HL-60 (cell line): ENCODE measurements at regions not wholly inside any gene's neighbourhood (a gene's known extent, or its start where the extent isn't known, plus 50 kb on each side); places are given as distances from the start of the nearest gene placed in this dataset.

Experiments used
- DNase-seq, 2 experiments: peaks; one replicate each; pipeline ENCODE4 v3.0.0-alpha.2; 2010 to 2020; ENCODE audit warnings: low read depth in 1 of 2, low spot score in 1 of 2
- H3K27ac ChIP-seq: fragments of 250-450 bp; sonication (Bioruptor Pico); replicated peaks from 2 replicates; pipeline ENCODE4 v1.5.1; 2020; ENCODE audit warnings: mild to moderate bottlenecking, moderate library complexity
- H3K27me3 ChIP-seq: fragments of 250-450 bp; sonication (Bioruptor Pico); 2 replicates; pipeline ENCODE4 v1.5.1; 2021; ENCODE audit warnings: mild to moderate bottlenecking, moderate library complexity; ENCODE audit not compliant: insufficient read depth, poor library complexity, severe bottlenecking
- H3K4me3 ChIP-seq: replicated peaks from 2 replicates; pipeline ENCODE4 v1.5.1; 2011; ENCODE audit warnings: mild to moderate bottlenecking, control low read depth, low read length; ENCODE audit not compliant: insufficient read depth
- CTCF ChIP-seq: IDR thresholded peaks from one replicate; pipeline ENCODE4 v1.5.1; 2011; ENCODE audit warnings: low read length, control low read depth, inconsistent platforms; ENCODE audit not compliant: insufficient read depth
- GABPA ChIP-seq: IDR thresholded peaks from 2 replicates; pipeline ENCODE4 v1.6.1; 2012; ENCODE audit warnings: low read depth
- POLR2AphosphoS5 ChIP-seq: IDR thresholded peaks from 2 replicates; pipeline ENCODE4 v1.6.1; 2012; ENCODE audit warnings: low read depth
- REST ChIP-seq: IDR thresholded peaks from 2 replicates; pipeline ENCODE4 v1.6.1; 2012; ENCODE audit warnings: low read depth; ENCODE audit not compliant: insufficient replicate concordance
- SPI1 ChIP-seq: IDR thresholded peaks from 2 replicates; pipeline ENCODE4 v1.6.1; 2012; ENCODE audit warnings: low read depth, mild to moderate bottlenecking, borderline replicate concordance

GRCh38 chr4:32073542-32073941, 1353.4 kb downstream of the PCDH7 start:
- no peak for DNase-seq
- TF ChIP-seq SPI1: no peak
- no peak for TF ChIP-seq POLR2AphosphoS5
- no peak for TF ChIP-seq GABPA
- TF ChIP-seq REST: no peak
- TF ChIP-seq CTCF: no peak
- Histone ChIP-seq H3K4me3 (no peak overlapping the region), H3K27me3 (no peaks in the 10 kb centered on the region), H3K27ac (no peak overlapping the region)

- no peak for DNase-seq
- TF ChIP-seq POLR2AphosphoS5: no peak
- TF ChIP-seq SPI1: no peak
- TF ChIP-seq REST: no peak
- no peak for TF ChIP-seq CTCF
- TF ChIP-seq GABPA: no peak
- no peaks in the 10 kb centered on the region for H3K27me3 ChIP-seq
- no peak overlapping the region for H3K27ac ChIP-seq
- no peak overlapping the region for H3K4me3 ChIP-seq
Observed at GRCh38 chr4:32087211-32087610, 1367.0 kb downstream of the PCDH7 start.

- Histone ChIP-seq H3K27me3 (no peaks in the 10 kb centered on the region), H3K4me3 (no peak overlapping the region), H3K27ac (no peak overlapping the region)
- no peak for DNase-seq
- TF ChIP-seq POLR2AphosphoS5: no peak
- no peak for TF ChIP-seq GABPA
- TF ChIP-seq CTCF: no peak
- TF ChIP-seq REST: no peak
- TF ChIP-seq SPI1: no peak
Observed at GRCh38 chr4:32094987-32095386, 1374.8 kb downstream of the PCDH7 start.
